ENCODE measurements at regions not wholly inside any gene's neighbourhood (a gene's known extent, or its start where the extent isn't known, plus 50 kb on each side); places are given as distances from the start of the nearest gene placed in this dataset.
"Not testable (repeated sequence)": the region's sequence is repeated elsewhere in the genome, so short reads cannot be mapped to it uniquely, and the experiment has no call there.

- H3K4me1 ChIP-seq = no peaks in the 10 kb centered on the region
- intact Hi-C loops (cut with DNase I) = no loop called here
- H3K27me3 ChIP-seq = no peaks in the 10 kb centered on the region
- no peaks in the 10 kb centered on the region for H3K9me3 ChIP-seq
- DNase-seq (no peak), ATAC-seq (no peak)
- no peak overlapping the region for H3K4me3 ChIP-seq
- TF ChIP-seq POLR2A (IDR thresholded peaks at IDR 0.05) = no peak
- no peak for TF ChIP-seq CTCF (IDR thresholded peaks at IDR 0.05)
- no peak overlapping the region for H3K27ac ChIP-seq
- H3K36me3 ChIP-seq (replicated peaks in 1 of 2; ENCODE audit: insufficient read depth in 1 of 2, low read depth in 2 of 2) = no peaks in the 10 kb centered on the region
- WGBS, 2 donors = 86 to 89% methylated on average over 2 of the region's 2 CpGs
Measured at GRCh38 chr4:79598214-79598613, 190.2 kb upstream of the GK2 start.

GRCh38 chr4:79597266-79597665 lies 189.2 kb upstream of the GK2 start:
- no peak for DNase-seq
- TF ChIP-seq POLR2A (IDR thresholded peaks at IDR 0.05) (no peak), CTCF (IDR thresholded peaks at IDR 0.05) (no peak)
- intact Hi-C loops (cut with DNase I) = no loop called here
- H3K27me3 ChIP-seq = no peaks in the 10 kb centered on the region
- H3K4me3 ChIP-seq = no peak overlapping the region
- H3K4me1 ChIP-seq = no peaks in the 10 kb centered on the region
- H3K36me3 ChIP-seq (replicated peaks in 1 of 2; ENCODE audit: insufficient read depth in 1 of 2, low read depth in 2 of 2) = no peaks in the 10 kb centered on the region
- 50 to 56% methylated on average over 2 of the region's 2 CpGs for WGBS, 2 donors
- H3K9me3 ChIP-seq = no peaks in the 10 kb centered on the region
- H3K27ac ChIP-seq = no peak overlapping the region
- ATAC-seq = no peak

GRCh38 chr4:79592218-79592617 lies 184.2 kb upstream of the GK2 start:
- H3K9me3 ChIP-seq; H3K27me3 ChIP-seq; intact Hi-C loops (cut with DNase I); H3K4me1 ChIP-seq; DNase-seq; H3K36me3 ChIP-seq (replicated peaks in 1 of 2; ENCODE audit: insufficient read depth in 1 of 2, low read depth in 2 of 2); ATAC-seq; H3K27ac ChIP-seq; H3K4me3 ChIP-seq: not testable (repeated sequence)
- WGBS, 2 donors = 45 to 48% methylated on average over 6 of the region's 6 CpGs

GRCh38 chr4:79588679-79589078 lies 180.7 kb upstream of the GK2 start:
- WGBS, 2 donors = 44 to 62% methylated on average over 1 of the region's 1 CpG
- Histone ChIP-seq H3K36me3 (replicated peaks in 1 of 2; ENCODE audit: insufficient read depth in 1 of 2, low read depth in 2 of 2) (no peaks in the 10 kb centered on the region), H3K27me3 (no peaks in the 10 kb centered on the region), H3K27ac (no peak overlapping the region), H3K4me3 (no peak overlapping the region), H3K4me1 (no peaks in the 10 kb centered on the region), H3K9me3 (no peaks in the 10 kb centered on the region)
- DNase-seq (no peak), ATAC-seq (no peak)
- intact Hi-C loops (cut with DNase I) = no loop called here
- TF ChIP-seq CTCF (IDR thresholded peaks at IDR 0.05) (no peak), POLR2A (IDR thresholded peaks at IDR 0.05) (no peak)

GRCh38 chr4:79587207-79587606 lies 179.2 kb upstream of the GK2 start:
- ATAC-seq; H3K4me1 ChIP-seq; H3K9me3 ChIP-seq; H3K27me3 ChIP-seq; H3K27ac ChIP-seq; intact Hi-C loops (cut with DNase I); DNase-seq; H3K36me3 ChIP-seq (replicated peaks in 1 of 2; ENCODE audit: insufficient read depth in 1 of 2, low read depth in 2 of 2); H3K4me3 ChIP-seq: not testable (repeated sequence)
- 88 to 98% methylated on average over 2 of the region's 2 CpGs for WGBS, 2 donors

GRCh38 chr4:79585834-79586233 lies 177.8 kb upstream of the GK2 start:
- no peaks in the 10 kb centered on the region for H3K9me3 ChIP-seq
- ATAC-seq (no peak), DNase-seq (no peak)
- WGBS, 2 donors = 65 to 71% methylated on average over 3 of the region's 3 CpGs
- H3K4me3 ChIP-seq = no peak overlapping the region
- H3K36me3 ChIP-seq (replicated peaks in 1 of 2; ENCODE audit: insufficient read depth in 1 of 2, low read depth in 2 of 2) = no peaks in the 10 kb centered on the region
- H3K4me1 ChIP-seq = no peaks in the 10 kb centered on the region
- H3K27me3 ChIP-seq = no peaks in the 10 kb centered on the region
- intact Hi-C loops (cut with DNase I) = no loop called here
- TF ChIP-seq CTCF (IDR thresholded peaks at IDR 0.05) = no peak
- TF ChIP-seq POLR2A (IDR thresholded peaks at IDR 0.05) = no peak
- no peak overlapping the region for H3K27ac ChIP-seq
